Kidney glomerular epithelial cell (primary cell): ENCODE measurements at regions not wholly inside any gene's neighbourhood (a gene's known extent, or its start where the extent isn't known, plus 50 kb on each side); places are given as distances from the start of the nearest gene placed in this dataset.
"Not testable (repeated sequence)": the region's sequence is repeated elsewhere in the genome, so short reads cannot be mapped to it uniquely, and the experiment has no call there.

Experiments used
- DNase-seq: peaks from one replicate; lab custom pipeline; 2025; lab: John Stamatoyannopoulos, UW

GRCh38 chr13:89214185-89214584 lies 1543.0 kb downstream of the SLITRK5 start:
- no peak for DNase-seq

DNA sequence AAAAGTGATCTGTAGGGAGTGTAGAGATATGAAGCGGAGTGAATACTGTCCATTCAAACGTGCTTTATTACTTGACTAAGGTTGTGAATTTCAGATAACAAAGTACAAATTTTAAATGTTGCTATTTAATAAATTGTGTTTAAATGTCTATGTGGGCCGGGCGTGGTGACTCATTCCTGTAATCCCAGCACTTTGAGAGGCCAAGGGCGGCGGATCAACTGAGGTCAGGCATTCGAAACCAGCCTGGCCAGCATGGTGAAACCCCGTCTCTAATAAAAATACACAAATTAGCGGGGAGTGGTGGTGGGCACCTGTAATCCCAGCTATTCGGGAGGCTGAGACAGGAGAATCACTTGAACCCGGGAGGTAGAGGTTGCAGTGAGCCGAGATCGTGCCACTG lies 1544.1 kb downstream of the SLITRK5 start:
- DNase-seq: not testable (repeated sequence)

GRCh38 chr13:89217813-89218212 lies 1546.6 kb downstream of the SLITRK5 start:
- DNase-seq: no peak

DNA sequence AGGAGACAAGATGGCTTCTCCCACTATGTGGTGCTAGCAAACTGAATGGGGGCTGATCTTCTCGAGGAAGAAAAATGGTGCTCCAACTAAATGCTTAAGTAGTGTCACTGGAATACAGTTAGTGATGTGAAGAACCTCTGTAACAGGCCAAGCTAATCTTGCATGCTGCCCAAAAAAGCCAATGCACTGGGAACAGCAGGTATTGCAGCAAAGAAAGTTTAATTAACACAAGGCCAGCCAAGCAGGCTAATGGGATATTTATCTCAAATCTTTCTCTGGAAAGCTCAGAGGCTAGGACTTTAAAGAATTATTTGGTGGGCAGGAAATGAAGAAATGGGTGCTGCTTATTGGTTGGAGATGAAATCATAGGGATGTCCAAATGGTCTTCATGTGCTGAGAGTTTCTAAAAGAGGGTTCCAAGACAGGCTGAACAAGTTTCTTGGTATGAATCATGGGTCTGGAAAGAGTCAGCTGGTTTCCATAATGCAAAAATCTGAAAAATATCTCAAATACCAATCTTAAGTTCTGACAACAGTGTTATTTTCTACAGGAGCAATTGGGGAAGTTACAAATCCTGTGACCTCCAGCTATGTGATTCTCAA lies 1550.5 kb downstream of the SLITRK5 start:
- DNase-seq: no peak

- no peak for DNase-seq
Observed at GRCh38 chr13:89227356-89227755, 1556.2 kb downstream of the SLITRK5 start.

DNA sequence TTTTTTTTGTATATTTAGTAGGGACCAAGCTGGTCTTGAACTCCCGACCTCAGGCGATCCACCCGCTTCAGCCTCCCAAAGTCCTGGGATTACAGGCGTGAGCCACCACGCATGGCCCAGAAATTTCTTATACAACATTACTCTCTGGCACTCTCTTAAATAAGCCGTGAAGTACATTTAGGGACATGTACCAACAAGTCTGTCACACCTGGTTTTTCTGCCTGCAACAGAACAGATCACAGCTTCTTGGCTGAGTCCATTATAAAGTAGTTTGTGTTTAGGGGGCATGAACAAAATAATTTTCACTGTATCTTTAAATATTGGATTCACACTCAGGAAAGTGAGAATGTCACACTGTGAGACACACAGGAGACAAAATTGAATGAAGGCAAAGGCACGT lies 1567.3 kb downstream of the SLITRK5 start:
- no peak for DNase-seq

DNA sequence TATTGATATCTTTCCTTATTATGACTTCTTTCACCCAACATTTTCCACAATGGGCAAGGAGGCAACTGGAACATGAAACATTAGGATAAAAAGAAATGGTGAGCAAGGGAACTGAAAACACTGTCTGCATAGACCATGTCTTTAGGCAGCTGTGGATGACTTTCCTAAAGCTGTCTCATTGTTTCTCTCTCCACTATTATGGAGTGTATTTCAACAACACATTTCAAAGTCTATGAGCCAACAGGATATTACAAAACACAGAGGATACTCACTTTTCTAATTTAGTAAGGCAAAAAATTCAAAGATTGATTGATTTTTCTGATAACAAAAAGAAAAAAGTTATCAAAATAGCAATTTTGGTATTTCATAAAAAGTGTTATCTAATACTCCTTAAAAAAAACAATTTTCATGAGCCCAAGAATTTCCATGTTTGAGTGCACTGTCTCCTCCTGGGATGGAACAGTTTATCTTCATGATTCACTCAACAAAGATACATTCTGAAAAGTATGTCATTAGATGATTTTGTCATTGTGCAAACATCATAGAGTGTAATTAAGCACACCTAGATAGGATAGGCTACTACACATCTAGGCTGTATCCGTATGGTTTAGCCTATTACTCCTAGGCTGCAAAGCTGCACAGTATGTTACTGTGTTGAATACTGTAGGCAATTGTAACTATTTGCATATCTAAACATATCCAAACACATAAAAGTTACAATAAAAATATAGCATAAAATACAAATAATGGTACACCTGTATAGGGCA lies 1568.4 kb downstream of the SLITRK5 start:
- no peak for DNase-seq

DNA sequence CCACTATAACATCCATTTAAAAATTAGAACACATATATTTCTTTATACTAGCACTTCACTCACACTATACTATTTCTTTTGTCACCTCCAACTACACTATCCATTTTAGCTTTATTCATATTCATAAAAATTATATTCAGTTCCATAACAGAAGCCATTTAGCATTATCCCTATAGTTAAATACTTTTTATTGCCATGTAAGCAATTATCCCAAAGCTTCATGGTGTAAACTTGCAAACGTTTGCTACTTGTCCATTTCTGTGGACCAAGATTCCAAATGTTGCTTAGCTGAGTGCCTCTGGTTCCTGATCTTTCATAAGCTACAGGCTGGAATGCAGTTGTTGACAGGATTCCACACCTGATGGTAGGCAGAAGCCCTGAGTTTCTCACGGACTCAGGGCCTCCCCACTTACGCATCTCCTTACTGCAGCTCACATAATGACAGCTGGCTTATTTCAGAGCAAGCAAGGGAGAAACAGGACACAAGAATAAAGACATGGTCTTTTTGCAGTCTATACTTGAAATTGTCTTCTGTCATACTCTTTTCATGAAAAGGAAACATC lies 1584.8 kb downstream of the SLITRK5 start:
- no peak for DNase-seq

DNA sequence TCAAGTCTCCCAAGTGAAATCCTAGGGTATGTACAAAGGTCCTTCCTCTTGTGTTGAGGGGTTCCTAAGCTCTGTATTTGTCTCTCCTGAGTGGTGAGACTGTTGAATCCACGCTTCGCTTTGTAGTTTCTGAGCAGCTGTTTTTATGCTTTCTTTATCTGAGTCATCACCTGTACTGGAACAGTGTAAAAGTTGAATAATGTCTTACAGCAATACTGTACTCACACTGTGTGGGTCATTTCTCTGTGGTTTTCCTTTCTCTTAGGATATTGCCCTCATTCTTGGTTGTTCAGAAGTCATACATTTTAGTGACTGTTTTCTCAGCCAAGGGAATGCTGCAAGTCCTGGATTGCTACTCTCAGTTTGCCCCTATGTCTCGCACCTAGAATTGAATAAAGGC lies 1596.6 kb downstream of the SLITRK5 start:
- no peak for DNase-seq

GRCh38 chr13:89269737-89270136 lies 1598.6 kb downstream of the SLITRK5 start:
- no peak for DNase-seq

DNA sequence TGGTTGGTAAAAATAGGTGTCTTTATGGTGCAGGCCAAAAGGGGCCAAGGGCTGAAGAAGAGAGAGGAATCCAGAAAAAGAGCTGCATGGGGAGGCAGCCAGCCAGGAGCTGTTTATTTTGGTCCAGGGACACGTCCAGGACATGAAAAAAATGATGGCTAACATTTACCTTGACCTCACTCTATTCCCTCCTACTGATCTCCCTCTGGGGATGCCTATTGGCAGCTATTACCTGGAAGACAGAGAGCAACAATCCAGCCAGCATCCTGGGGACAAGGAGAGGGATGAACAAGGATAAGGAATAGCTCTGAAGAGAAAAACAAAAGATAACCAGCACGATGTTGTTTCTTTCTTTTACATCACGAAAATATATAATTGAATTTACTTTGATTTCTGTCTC lies 1599.6 kb downstream of the SLITRK5 start:
- no peak for DNase-seq

DNA sequence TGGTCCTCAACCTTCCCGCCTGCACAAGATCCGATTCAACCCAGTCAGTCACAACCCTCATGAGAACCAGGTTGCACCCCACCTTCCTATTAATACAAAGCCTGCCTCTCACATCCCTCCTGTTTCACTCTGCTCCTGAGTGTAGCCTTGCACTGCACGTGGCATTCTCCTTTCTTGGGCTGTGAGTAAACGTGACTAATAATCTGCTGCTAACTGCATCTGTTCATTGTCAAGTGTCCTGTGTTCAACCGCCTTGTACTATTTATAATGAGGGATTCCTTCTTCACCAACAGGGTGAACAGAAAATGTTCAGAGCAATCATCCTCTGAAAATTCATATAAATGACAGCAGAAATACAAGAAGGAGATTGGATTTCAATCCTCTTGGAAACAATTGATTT lies 1608.2 kb downstream of the SLITRK5 start:
- no peak for DNase-seq

GRCh38 chr13:89281331-89281730 lies 1610.2 kb downstream of the SLITRK5 start:
- no peak for DNase-seq

DNA sequence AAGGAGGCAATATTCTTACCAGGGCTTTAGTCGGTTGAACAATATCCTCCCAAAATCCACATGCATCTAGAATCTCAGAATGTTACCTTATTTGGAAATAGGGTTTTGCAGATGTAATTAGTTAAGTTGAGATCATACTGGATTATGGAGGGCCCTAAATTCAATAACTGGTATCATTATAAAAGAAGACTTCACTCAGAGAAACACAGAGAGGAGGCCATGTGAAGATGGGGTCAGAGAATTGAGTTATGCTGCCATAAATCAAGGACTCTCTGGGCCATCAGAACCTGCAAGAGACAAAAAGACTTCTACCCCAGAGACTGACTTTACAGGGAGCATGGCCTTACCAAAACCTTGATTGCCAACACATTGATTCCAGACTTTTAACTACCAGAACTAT lies 1611.1 kb downstream of the SLITRK5 start:
- DNase-seq: no peak

DNA sequence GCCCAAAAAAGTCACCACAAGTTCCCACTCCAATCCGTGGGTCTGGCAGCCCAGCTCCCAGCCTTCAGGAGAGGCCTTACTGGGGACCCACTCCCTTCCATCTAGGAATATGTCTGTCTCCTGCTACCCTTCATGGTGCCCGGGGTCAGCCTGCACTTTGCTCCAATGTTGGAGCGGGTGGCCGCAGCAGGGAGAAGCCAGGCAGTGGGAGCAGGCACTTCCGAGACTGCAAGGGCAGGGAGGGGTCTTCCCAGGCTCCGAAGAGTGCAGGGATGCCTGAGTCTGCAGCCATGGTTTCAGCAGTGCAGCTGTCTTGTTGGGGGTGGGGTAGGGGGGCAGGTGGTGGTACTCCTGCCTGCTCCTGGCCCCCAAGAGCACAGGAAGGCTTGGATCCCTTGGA lies 1616.2 kb downstream of the SLITRK5 start:
- no peak for DNase-seq

- no peak for DNase-seq
Observed at GRCh38 chr13:89294115-89294867, 1623.1 kb downstream of the SLITRK5 start.

DNA sequence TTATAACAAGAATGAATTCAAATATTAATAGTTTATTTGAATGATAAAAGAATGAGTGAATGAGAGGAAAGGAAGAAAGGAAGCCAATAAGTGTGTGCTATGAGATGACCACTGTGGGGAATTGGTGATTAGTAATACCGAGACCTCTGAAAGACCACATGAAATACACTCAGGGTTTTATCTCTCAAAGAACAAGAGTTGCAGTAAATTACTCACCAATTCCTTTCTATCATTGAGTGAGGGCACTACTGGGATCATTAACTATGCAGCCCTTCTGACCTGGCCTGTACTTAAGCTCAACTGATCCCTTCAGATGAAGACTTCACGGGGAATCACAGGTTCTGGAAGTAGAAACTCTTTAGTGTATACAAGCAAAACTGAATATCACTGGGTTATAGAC lies 1636.1 kb downstream of the SLITRK5 start:
- DNase-seq: no peak

DNA sequence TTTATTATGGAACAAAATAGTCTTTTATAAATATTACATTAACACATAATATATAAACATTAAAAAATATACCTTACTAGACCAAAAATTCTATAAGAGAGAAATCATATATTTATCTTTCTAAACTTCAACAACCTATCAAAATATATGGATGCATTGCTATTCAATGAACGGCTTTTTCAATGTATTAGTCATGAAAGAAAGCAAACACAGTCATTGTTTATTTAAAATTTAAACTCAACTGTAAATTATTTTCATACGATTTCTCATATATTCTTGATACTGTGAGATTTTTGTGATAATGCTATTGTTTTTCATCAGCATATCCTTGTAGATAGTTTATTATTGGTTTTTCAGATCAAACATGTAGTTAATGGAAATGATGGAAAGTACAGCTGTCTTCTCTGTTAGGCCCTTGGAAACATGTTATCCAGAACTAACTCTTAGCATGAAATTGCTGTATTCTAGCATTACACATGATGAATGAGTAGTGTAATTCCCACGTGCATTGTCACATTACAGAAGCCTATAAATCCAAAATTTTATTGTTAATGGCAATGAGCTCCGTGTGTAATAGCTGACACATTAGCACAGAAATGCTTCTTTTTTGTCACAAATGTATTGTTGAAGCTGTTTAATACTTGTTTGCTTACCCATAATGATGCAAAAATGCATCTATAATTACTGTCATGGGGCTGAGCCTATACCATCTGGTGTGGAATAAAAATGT lies 1639.9 kb downstream of the SLITRK5 start:
- DNase-seq: no peak

GRCh38 chr13:89315287-89315686 lies 1644.1 kb downstream of the SLITRK5 start:
- DNase-seq: no peak

DNA sequence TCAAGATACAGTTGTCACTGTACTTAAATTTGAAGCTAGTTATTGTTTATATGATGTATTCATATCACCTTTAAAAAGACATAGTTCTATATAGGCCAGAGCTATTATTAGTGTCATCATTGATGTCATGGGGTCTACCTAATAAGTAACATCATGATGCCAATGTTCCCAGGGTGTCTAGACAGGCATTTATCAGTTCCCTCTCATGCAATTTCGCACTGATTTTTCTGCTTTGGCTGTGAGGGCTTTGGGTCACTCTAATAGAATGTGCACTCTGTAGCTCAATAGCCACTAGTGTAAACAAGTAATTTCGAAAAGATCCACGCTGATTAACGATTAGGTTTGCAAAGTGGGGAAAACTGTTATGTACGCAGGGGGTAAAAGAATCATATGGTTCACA lies 1651.3 kb downstream of the SLITRK5 start:
- DNase-seq: no peak

GRCh38 chr13:89324582-89324981 lies 1653.4 kb downstream of the SLITRK5 start:
- DNase-seq: no peak

- DNase-seq: no peak
Observed at GRCh38 chr13:89343165-89343564, 1672.0 kb downstream of the SLITRK5 start.
